HG03460 (cell line): ENCODE measurements at regions not wholly inside any gene's neighbourhood (a gene's known extent, or its start where the extent isn't known, plus 50 kb on each side); places are given as distances from the start of the nearest gene placed in this dataset.

Experiments used
- ATAC-seq: cut with Tn5 transposase; IDR thresholded peaks from one replicate; pipeline ENCODE4 v1.9.1; 2021; ENCODE audit not compliant: unreplicated experiment

GRCh38 chr15:70258369-70259027, 160.8 kb upstream of the TLE3 start:
- ATAC-seq = no peak

GRCh38 chr15:70257573-70258248, 160.0 kb upstream of the TLE3 start:
- ATAC-seq = no peak

DNA sequence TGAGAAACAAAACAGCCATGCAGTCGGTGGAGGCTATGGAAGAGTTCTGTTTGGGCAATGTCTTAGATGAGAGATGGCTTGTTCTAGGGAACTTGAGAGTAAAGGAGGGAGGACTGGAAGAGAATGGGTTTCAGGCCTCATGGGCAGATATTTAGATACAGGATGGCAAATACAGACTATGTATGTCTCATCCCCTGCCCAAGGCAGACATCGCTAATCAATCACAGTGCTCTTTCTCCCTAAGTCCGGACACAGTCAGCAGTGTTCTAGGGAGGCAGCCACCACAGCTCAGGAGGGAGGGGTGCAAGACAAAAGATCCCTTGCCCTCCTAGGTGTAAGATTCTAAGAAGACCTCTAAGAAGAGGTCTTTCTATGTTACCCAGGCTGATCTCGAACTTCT, 159.3 kb upstream of the TLE3 start:
- ATAC-seq = no peak

- no peak for ATAC-seq
Observed at GRCh38 chr15:70254311-70254869, 156.7 kb upstream of the TLE3 start.

DNA sequence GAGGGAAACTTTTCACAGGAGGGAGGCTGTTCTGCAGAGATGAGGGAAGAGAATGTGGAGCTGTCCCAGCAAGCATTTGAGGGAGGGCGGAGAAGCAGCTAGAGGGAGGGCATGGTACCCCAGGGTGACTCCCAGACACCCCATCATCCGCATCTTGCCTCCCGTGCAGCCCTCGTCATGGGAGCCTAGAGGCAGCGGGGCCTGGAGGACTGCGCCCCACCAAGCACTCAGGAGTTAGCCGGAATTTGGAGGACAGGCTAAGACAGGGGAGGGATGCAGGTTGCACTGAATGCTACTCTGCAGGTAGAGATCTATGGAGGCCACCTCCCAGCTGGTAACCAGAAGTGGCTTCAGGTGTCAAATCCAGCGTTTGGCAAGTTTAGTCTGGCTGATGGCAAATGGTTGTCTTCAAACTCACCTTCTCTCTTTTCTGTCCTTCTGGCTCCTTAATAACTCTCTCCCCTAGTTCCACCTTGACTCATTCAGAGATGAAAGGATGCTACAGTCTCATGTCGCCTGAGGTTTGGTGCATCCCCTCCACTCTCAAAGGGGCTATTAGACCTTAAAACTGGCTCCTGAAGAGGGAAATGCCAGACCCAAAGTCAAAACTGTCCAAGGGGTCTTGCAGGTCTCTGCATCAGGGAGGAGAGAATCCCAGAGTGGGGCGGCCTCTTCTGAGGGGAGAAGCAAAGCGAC, 155.9 kb upstream of the TLE3 start:
- ATAC-seq = no peak

GRCh38 chr15:70252951-70253320, 155.2 kb upstream of the TLE3 start:
- no peak for ATAC-seq

- no peak for ATAC-seq
Observed at GRCh38 chr15:70252056-70252950, 154.6 kb upstream of the TLE3 start.

DNA sequence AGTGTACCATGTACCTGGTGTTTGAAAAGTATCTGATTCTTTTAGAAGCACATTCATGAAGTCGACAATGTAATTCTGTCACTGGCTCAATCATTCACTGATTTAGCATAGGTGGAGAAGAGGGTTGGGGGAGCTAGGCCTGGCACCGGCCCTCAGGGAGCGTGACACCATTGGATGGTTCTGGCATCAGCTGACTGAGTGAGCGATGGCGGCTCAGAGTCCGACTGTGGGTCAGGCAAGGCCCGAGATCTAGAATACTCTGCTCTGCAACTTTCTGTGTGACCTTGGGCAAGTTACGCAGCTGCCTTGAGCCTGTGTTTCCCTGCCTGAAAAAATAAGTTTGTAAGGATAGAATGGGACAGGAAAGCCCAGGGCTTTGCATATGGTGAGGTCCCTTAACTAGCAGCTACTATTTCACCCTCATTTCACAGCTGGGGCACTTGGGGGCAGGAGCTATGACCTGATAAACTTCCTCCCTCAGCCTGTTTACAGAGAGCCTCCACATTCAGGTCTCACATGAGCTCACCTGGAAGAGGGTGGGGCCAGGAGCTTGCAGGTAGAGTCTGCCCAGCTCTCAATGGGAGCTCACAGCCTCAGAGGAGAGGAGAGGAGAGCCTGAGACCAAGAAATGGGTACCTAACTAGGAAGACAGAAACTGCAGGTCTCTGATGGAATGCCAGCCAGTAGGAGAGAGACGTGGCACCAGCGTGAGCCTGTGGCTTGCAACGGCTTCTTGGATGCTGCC, 153.7 kb upstream of the TLE3 start:
- no peak for ATAC-seq

- ATAC-seq = no peak
Observed at GRCh38 chr15:70250208-70251201, 152.8 kb upstream of the TLE3 start.

GRCh38 chr15:70249616-70250015, 151.9 kb upstream of the TLE3 start:
- no peak for ATAC-seq

DNA sequence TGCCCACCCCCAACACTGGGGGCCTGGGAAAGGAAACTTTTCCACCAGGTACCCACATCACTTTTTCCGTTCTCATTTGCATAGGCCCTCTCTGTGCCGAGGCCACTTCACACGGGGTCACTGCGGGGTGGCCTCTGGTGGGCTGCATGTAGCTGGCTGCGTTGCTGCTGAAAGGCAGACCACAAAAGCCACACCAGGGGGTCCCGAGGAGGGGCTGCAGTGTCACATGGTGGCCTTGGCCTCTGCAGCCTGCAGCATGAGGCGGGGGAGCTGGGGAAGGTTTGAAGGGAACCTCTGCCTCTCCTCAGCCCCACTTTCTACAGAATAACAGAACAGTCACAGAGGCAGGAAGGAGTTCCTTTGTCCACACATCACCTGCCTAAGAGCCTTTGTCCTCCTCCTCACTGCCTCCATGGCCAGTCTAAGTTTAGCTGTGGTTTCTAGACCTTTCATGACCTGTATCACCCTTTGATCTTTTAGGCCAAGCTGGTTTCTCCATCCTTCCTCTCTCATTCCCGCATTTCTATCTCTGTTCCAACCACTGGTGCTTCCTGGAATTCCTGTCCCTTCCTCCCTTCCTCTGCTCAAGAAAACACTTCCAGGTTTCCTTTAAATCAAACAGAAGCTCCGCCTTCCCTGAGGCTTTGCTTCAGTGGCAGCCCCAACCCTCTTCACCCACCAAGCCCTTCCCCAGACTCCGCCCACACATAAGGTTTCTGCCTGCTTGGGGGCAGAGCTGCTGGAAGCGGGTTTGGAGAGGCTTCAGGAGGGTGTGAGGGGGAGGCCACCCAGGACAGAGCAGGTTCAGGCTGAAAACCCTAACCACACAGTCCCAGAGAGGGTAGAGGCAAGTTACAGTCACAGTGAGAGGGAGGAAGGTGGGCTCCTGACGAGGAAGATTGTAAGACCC, 150.7 kb upstream of the TLE3 start:
- ATAC-seq = no peak

DNA sequence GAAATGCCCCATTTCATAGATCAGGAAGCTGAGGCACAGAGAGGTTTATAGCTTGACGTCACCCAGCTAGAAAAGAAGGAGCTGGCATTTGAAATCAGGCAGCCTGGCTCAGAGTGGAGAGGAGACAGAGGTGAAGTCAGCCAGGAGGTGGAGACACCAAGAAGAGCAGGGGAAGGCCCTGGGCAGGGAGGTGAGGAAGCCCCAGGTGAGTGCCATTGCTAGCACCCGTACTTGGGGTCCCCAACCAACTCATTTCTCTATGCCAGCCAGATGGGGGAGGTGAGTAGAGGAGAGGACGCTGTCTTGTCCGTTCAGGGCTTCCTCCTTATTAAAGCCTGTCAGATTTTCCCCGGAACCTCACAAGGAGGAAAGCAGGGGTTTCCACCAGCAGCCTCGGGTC, 149.6 kb upstream of the TLE3 start:
- no peak for ATAC-seq

DNA sequence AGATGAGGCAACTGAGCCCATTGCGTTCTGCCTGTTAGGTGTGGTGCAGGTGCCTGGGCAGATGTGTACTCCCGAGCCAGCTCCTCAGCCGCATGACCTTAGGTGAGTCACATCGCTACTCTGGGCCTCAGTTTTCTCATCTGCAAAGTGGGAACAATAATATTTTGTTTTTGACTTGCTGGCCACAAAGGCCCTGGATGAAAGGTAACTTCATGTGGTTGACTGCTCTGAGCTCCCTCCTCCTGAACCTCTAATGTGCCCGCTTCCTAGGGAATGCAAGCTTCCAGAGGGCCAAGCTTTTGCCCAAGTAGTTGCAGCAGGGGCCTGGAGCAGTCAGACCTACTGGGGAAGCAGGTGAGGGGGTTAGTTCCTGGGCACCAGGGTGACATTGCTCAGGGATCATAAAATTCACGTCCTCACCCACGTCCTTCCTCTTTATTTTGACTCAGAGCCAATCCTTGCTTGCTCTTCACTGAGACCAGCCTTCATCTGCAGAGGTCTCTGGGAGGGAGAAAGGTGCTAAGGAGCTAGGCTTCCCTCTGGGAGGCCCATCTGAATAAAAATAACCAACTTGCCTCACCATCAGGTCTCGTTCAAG, 149.0 kb upstream of the TLE3 start:
- ATAC-seq = no peak

DNA sequence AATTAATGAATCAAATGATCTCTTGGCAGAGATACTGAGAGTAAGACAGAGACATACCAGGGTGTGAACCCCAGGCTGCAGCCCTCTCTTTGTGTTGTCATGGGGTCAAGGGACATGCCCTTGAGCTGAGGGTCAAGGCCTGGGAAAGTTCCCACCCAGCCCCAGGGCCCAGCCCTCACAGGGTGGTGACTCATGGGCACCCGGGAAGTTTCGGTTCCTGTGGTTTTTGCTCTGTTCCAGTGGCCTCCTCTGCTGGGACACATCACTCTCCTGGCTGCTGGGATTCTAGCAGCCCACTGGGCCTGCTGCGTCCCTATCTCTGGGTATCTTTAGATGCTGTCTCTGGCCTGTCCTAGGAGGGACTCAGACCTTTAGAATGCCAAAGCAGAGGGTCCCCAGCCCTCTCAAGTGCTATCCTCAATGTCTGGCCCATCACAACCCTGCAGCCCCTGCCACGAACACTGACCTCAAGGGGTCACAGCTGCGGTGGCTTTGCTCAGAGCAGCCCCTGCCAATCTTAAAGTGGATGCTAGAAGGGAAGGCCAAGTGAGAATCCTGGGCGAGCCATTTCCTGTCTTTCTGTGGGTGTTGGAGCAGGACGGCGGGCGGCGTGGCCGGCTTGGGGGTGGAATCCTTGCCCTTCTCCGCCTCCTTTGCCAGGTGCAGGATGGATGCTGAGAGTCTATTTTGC, 148.4 kb upstream of the TLE3 start:
- no peak for ATAC-seq

GRCh38 chr15:70244978-70245542, 147.3 kb upstream of the TLE3 start:
- ATAC-seq = no peak

GRCh38 chr15:70243686-70244540, 146.2 kb upstream of the TLE3 start:
- ATAC-seq = no peak
